ENCODE measurements at regions not wholly inside any gene's neighbourhood (a gene's known extent, or its start where the extent isn't known, plus 50 kb on each side); places are given as distances from the start of the nearest gene placed in this dataset.

GRCh38 chr3:26838026-26838425 lies 215.5 kb downstream of the LRRC3B start:
- no peak for DNase-seq (ENCODE audit: low read depth)
- no peak overlapping the region for H3K4me3 ChIP-seq (ENCODE audit: low read length)
- TF ChIP-seq CTCF (conservative IDR thresholded peaks at IDR 0.05; ENCODE audit: low read depth, low read length), result no peak

- no peak for DNase-seq (ENCODE audit: low read depth)
- no peak for TF ChIP-seq CTCF (conservative IDR thresholded peaks at IDR 0.05; ENCODE audit: low read depth, low read length)
- no peak overlapping the region for H3K4me3 ChIP-seq (ENCODE audit: low read length)
Measured at GRCh38 chr3:26839001-26839400, 216.4 kb downstream of the LRRC3B start.

GRCh38 chr3:26840272-26840870 lies 217.8 kb downstream of the LRRC3B start:
- no peak overlapping the region for H3K4me3 ChIP-seq (ENCODE audit: low read length)
- no peak for TF ChIP-seq CTCF (conservative IDR thresholded peaks at IDR 0.05; ENCODE audit: low read depth, low read length)

GRCh38 chr3:26845194-26845593 lies 222.6 kb downstream of the LRRC3B start:
- no peak for TF ChIP-seq CTCF (conservative IDR thresholded peaks at IDR 0.05; ENCODE audit: low read depth, low read length)
- no peak for DNase-seq (ENCODE audit: low read depth)
- no peak overlapping the region for H3K4me3 ChIP-seq (ENCODE audit: low read length)

More at GRCh38 chr3:26840272-26840870, 217.8 kb downstream of the LRRC3B start:
- no peak for DNase-seq (ENCODE audit: low read depth)

- TF ChIP-seq CTCF (conservative IDR thresholded peaks at IDR 0.05; ENCODE audit: low read depth, low read length), result no peak
- no peak overlapping the region for H3K4me3 ChIP-seq (ENCODE audit: low read length)
- DNase-seq (ENCODE audit: low read depth), result no peak
Measured at GRCh38 chr3:26847680-26848079, 225.1 kb downstream of the LRRC3B start.

- no peak overlapping the region for H3K4me3 ChIP-seq (ENCODE audit: low read length)
- DNase-seq (ENCODE audit: low read depth), result no peak
- TF ChIP-seq CTCF (conservative IDR thresholded peaks at IDR 0.05; ENCODE audit: low read depth, low read length), result no peak
Measured at GRCh38 chr3:26894443-26894842, 271.9 kb downstream of the LRRC3B start.

- no peak overlapping the region for H3K4me3 ChIP-seq (ENCODE audit: low read length)
- no peak for DNase-seq (ENCODE audit: low read depth)
- TF ChIP-seq CTCF (conservative IDR thresholded peaks at IDR 0.05; ENCODE audit: low read depth, low read length), result no peak
Measured at GRCh38 chr3:26915208-26915607, 292.6 kb downstream of the LRRC3B start.

Data from retinal pigment epithelial cell (primary cell).